ENCODE measurements at regions not wholly inside any gene's neighbourhood (a gene's known extent, or its start where the extent isn't known, plus 50 kb on each side); places are given as distances from the start of the nearest gene placed in this dataset.
A peak's percentile ranks its signal among the peaks of the same experiment; 100 is the strongest.

GRCh38 chr16:87060034-87060986 lies 256.9 kb downstream of the C16orf95 start:
- H3K4me1 ChIP-seq (ENCODE audit: control insufficient read depth in 1 of 2, insufficient read depth in 1 of 2, low read depth in 1 of 2, low read length in 1 of 2) = peaks cover 39 to 55% of the 10 kb centered on the region in 2 experiments
- H3K27me3 ChIP-seq = peaks cover 7% of the 10 kb centered on the region
- no peaks in the 10 kb centered on the region for H3K9me3 ChIP-seq
- H3K4me3 ChIP-seq (ENCODE audit: low read depth in 1 of 2, low read length in 1 of 2) = peak overlapping the region; percentile 23 to 56
- TF ChIP-seq, protein P1, sequence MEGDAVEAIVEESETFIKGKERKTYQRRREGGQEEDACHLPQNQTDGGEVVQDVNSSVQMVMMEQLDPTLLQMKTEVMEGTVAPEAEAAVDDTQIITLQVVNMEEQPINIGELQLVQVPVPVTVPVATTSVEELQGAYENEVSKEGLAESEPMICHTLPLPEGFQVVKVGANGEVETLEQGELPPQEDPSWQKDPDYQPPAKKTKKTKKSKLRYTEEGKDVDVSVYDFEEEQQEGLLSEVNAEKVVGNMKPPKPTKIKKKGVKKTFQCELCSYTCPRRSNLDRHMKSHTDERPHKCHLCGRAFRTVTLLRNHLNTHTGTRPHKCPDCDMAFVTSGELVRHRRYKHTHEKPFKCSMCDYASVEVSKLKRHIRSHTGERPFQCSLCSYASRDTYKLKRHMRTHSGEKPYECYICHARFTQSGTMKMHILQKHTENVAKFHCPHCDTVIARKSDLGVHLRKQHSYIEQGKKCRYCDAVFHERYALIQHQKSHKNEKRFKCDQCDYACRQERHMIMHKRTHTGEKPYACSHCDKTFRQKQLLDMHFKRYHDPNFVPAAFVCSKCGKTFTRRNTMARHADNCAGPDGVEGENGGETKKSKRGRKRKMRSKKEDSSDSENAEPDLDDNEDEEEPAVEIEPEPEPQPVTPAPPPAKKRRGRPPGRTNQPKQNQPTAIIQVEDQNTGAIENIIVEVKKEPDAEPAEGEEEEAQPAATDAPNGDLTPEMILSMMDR (IDR thresholded peaks at IDR 0.05) = no peak
- peak overlapping the region; percentile 50 for H3K27ac ChIP-seq
- H3K36me3 ChIP-seq = no peaks in the 10 kb centered on the region

GRCh38 chr16:87061243-87061920 lies 255.8 kb downstream of the C16orf95 start:
- Histone ChIP-seq H3K9me3 (no peaks in the 10 kb centered on the region), H3K36me3 (no peaks in the 10 kb centered on the region), H3K4me3 (ENCODE audit: low read depth in 1 of 2, low read length in 1 of 2) (no peak overlapping the region), H3K27me3 (no peaks in the 10 kb centered on the region), H3K27ac (peak overlapping the region; percentile 50), H3K4me1 (ENCODE audit: control insufficient read depth in 1 of 2, insufficient read depth in 1 of 2, low read depth in 1 of 2, low read length in 1 of 2) (peaks cover 49 to 66% of the 10 kb centered on the region in 2 experiments)
- TF ChIP-seq, protein P1 (IDR thresholded peaks at IDR 0.05) = no peak

- H3K27ac ChIP-seq = no peak overlapping the region
- H3K4me1 ChIP-seq (ENCODE audit: control insufficient read depth in 1 of 2, insufficient read depth in 1 of 2, low read depth in 1 of 2, low read length in 1 of 2) = peaks cover 61 to 79% of the 10 kb centered on the region in 2 experiments
- TF ChIP-seq, protein P1 (IDR thresholded peaks at IDR 0.05) = peak; percentile 66
- H3K36me3 ChIP-seq = no peaks in the 10 kb centered on the region
- no peaks in the 10 kb centered on the region for H3K9me3 ChIP-seq
- H3K27me3 ChIP-seq = no peaks in the 10 kb centered on the region
- H3K4me3 ChIP-seq (ENCODE audit: low read depth in 1 of 2, low read length in 1 of 2) = peak overlapping the region in 1 of 2 experiments; percentile 44
These were observed 254.4 kb downstream of the C16orf95 start for GRCh38 chr16:87062569-87063442.

DNA sequence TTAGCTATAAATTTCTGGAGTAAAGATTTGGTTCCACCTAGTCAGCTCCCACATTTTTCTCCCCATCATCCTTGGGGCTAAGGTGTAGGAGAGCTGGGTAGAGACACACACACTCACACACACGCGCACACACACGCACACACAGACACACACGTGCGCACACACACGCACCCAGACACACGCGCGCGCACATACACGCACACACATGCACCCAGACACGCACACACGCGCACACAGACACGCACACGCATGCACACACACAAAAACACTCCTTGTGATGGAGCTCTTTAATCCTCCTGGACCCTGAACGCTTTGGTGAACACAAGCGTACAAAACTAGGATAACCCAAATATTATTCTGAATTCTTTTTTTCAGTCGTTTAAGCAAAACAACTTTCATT lies 253.6 kb downstream of the C16orf95 start:
- Histone ChIP-seq H3K9me3 (no peaks in the 10 kb centered on the region), H3K4me3 (ENCODE audit: low read depth in 1 of 2, low read length in 1 of 2) (no peak overlapping the region), H3K27me3 (no peaks in the 10 kb centered on the region), H3K27ac (no peak overlapping the region), H3K36me3 (no peaks in the 10 kb centered on the region), H3K4me1 (ENCODE audit: control insufficient read depth in 1 of 2, insufficient read depth in 1 of 2, low read depth in 1 of 2, low read length in 1 of 2) (peaks cover 66 to 87% of the 10 kb centered on the region in 2 experiments)
- TF ChIP-seq, protein P1 (IDR thresholded peaks at IDR 0.05) = no peak

Measured in neutrophil (primary cell).